GM13977 (cell line): ENCODE measurements at regions not wholly inside any gene's neighbourhood (a gene's known extent, or its start where the extent isn't known, plus 50 kb on each side); places are given as distances from the start of the nearest gene placed in this dataset.

Experiments used
- DNase-seq: peaks from one replicate; pipeline ENCODE4 v3.0.0; 2012; ENCODE audit warnings: low spot score
- in situ Hi-C: fragments of 300-500 bp; cut with MboI; formaldehyde crosslinking; loops from one replicate; pipeline ENCODE4 v1.12.0; 2022; ENCODE audit warnings: low sequenced_read_pairs, low pct_unique_long_range_greater_than_20kb, mixed read lengths, inconsistent platforms; ENCODE audit not compliant: unreplicated experiment
- TF ChIP-seq, protein P1 (sequence below): IDR thresholded peaks from 2 replicates; pipeline ENCODE4 v1.5.1; 2012; ENCODE audit warnings: mild to moderate bottlenecking, control low read depth; ENCODE audit not compliant: insufficient read depth; ENCODE audit errors: extremely low read depth, missing control alignments

DNA sequence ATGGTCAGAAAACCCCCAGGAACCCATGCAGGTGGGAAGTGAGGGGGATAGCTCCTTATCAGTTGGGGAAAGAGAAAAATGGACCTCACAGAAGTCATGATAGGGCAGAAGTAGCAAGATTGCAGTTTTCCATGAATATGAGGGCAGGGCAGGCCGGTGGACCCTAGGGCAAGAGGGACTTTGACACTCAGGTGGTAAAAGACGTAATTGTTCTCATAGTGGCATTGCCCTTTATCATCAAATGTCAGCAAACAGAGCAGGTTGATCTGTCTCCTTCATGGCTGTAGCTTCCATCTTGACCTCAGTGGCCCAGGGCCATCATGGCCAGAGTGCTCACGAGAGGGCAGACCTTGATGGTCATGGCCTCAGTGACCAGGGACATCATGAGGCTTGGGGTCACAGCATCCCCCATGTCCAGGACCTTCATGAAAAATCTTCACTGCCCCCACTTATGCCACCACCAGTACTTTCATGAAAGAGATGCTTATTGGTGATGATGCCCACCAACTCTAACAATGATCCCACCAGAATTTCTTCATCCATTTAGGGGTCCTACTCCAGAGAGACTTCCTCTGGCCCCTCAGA is 127.1 kb downstream of the SNX19 start:
- no peak for DNase-seq
- in situ Hi-C loops, result no loop called here
- TF ChIP-seq, protein P1, sequence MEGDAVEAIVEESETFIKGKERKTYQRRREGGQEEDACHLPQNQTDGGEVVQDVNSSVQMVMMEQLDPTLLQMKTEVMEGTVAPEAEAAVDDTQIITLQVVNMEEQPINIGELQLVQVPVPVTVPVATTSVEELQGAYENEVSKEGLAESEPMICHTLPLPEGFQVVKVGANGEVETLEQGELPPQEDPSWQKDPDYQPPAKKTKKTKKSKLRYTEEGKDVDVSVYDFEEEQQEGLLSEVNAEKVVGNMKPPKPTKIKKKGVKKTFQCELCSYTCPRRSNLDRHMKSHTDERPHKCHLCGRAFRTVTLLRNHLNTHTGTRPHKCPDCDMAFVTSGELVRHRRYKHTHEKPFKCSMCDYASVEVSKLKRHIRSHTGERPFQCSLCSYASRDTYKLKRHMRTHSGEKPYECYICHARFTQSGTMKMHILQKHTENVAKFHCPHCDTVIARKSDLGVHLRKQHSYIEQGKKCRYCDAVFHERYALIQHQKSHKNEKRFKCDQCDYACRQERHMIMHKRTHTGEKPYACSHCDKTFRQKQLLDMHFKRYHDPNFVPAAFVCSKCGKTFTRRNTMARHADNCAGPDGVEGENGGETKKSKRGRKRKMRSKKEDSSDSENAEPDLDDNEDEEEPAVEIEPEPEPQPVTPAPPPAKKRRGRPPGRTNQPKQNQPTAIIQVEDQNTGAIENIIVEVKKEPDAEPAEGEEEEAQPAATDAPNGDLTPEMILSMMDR, result no peak

DNA sequence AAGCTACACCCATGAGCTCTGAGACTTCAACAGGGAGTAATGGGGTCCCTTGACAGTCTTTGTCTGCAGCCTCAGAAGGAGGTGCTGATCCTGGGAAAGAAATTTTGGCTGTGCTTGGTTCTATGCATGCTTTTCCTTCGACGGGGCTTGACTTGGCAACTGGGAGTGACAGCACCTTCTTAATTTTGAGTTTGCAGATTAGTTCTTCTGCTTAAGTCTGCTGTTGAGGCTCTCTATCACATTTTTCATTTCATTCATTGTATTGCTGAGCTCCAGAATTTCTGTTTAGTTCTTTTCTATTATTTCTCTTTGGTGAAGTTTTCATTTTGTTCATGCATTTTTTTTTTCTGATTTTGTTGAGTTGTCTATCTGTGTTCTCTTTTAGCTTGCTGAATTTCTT is 125.6 kb downstream of the SNX19 start:
- DNase-seq, result no peak
- in situ Hi-C loops, result no loop called here
- TF ChIP-seq, protein P1, result no peak

DNA sequence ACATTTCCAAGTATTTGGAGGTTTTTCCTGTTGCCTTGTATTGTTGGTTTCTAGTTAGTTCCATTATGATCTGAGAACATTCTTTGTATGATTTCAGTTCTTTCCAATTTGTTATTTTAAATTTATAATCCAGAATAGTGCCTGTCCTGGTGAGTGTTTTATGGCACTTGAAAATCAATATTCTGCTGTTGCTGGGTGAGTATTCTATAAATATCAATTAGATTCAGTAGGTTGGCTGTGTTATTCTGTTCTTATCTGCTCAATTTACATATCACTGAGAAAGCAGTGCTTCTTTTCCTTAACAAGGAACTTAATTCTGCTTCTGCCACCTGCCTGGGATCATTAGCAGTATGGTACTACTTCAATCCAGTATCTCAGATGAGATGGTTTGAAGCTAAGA is 123.5 kb downstream of the SNX19 start:
- no peak for DNase-seq
- in situ Hi-C loops, result no loop called here
- TF ChIP-seq, protein P1, result no peak

GRCh38 chr11:130796828-130797227 is 119.5 kb downstream of the SNX19 start:
- no peak for DNase-seq
- in situ Hi-C loops, result no loop called here
- TF ChIP-seq, protein P1, result no peak

DNA sequence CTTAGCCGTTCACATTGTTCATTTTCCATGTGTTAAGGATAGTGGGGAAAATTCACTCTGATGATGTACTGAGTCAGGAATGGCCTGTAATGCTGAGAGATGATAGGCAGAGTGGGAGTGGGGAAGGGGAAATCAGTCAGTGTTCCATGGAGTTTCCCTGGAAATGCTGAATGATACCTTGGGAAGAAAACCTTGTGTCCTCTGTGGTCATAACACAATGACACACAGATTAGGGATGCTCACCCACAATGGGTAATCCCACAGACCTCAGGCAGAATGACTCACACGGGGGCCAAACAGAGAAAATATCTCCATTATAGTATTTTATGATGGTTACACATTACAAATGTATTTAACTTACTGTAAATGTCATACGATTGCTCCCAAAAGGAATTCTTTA is 118.0 kb downstream of the SNX19 start:
- TF ChIP-seq, protein P1, result no peak
- no peak for DNase-seq
- in situ Hi-C loops, result no loop called here

DNA sequence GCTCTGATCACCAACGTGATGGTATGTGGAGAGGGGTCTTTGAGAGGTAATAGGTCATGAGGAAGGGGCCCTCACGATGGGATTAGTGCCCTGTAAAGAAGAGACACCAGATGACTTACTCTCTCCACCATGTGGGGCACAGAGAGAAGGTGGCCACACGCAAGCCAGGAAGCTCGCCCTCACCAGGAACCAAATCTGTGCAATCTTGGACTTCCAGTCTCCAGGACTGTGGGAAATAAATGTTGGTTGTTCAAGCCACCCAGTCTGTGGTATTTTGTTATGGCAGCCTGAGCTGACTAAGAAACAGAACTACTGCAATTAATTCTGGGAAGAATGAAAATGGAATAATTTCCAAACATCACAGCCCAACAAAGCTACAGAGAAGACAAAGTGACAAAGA is 117.5 kb downstream of the SNX19 start:
- in situ Hi-C loops, result no loop called here
- TF ChIP-seq, protein P1, result no peak
- no peak for DNase-seq

- TF ChIP-seq, protein P1, result no peak
- in situ Hi-C loops, result no loop called here
- DNase-seq, result no peak
These were observed 114.8 kb downstream of the SNX19 start for GRCh38 chr11:130801333-130802122.
